GM03348 (cell line): ENCODE measurements at regions not wholly inside any gene's neighbourhood (a gene's known extent, or its start where the extent isn't known, plus 50 kb on each side); places are given as distances from the start of the nearest gene placed in this dataset.
A peak's percentile ranks its signal among the peaks of the same experiment; 100 is the strongest.
"Not testable (repeated sequence)": the region's sequence is repeated elsewhere in the genome, so short reads cannot be mapped to it uniquely, and the experiment has no call there.

Experiments used
- DNase-seq: peaks from one replicate; pipeline ENCODE4 v3.0.0; 2012; ENCODE audit warnings: low spot score

DNA sequence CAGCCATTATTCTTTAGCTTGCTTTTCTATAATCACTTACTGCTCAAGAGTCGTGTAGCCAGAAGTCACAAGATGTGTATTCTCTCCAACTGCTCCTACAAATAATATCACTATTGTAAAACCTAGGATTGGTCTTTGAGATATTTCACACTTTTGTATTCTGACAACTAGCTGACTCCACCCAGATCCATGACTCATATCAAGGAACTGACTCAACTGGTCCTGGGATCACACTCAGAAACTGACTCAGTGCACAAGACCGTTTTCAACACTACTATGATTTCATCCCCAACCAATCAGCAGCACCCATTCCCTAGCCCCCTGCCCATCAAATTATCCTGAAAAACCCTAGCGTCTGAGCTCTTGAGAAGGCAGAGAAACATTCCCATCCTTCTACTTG lies 56.5 kb upstream of the ORC5 start:
- DNase-seq, result no peak

DNA sequence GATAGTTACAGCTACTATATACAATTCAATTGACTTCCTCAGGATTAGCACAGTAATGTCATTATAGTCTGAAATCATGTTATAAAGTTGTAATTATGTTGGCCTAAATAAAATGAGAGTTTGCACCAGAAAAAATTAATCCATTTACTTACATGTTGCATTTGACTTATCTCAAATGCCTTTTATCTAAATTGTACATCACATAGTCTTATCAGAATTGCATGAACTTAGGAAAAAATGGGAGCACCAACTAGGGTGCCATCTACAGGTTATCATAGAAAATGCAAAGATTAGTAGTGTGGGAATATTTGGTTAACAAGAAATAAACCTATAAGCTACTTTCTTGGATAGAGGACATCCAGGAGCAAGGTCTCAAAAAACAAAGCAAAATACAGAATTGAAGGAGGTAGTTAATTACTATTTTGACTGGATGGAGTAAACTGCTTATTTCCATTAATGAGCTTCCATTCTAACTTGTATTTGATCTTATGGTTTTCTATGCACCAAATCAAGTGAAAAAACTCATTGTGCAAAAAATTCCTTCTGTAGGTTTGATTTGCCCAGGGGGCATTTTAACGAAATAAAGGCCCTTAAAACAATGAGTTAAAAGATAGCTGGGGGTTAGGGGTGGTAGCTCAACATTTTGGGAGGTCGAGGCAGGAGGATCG lies 60.0 kb upstream of the ORC5 start:
- peak; percentile 41 for DNase-seq

DNA sequence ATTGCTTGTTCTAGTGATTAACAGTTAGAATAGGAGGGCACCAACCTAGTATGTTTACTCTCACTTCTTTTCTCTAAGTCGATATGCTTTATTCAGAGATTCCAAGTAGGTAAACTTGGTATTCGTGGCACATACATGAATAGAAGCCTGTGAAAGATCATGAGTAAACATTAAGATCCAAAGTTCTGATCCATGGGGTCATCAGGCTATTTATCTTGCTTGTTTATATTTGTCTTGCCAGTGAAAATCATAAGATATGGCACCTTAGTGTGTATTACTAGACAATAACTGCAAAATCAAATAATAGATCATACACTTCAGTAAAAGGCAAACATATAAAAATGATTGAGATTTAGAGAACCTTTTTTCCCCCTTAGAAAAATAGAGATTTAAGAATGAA lies 56.5 kb upstream of the LHFPL3 start:
- DNase-seq, result no peak

DNA sequence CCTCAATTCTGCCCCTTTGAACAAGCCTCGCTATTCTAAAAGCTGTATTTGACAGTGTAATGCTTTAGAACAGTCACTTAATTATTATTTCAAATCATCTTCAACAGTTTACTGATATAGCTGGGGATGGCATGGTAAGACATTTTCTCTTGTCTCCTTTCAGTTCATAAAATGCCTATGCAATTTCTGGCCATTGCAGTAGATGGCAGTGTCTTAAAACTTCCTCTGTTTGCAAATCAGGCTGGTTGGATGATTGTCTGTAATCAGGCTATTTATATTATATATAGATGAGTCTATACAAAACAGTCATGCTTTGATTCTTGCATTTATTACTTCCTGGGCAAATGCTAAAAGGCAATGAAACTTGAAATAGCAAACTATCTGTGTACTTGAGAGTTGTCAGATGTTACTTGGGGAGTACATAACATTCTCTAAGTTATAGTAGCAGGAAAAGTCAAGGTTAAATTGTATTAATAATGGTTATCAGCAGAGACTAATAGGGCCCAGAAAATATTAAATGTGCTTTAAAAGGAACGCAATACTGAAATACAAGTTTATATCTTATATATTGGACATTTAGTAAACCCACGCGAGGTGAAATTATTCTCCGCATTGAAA lies 55.5 kb upstream of the LHFPL3 start:
- DNase-seq, result peak; percentile 43

DNA sequence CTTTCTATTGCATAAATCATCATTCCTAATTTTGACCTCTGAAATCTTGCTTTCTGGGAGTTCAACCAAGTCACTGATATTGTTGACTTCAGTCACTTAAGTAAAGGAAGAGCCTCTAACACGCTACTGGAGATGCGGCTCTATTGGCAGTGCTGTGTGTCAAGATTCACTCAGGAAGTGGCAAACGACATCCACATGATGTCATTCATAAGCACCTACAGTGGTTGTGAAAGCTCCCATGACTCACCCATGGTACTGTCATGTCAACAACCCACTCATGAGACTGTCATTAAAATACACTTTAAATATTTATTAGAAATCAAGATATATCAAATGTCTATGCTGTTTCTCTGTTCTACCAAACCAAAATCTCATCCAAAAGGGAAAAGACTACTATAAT lies 52.5 kb upstream of the LHFPL3 start:
- DNase-seq, result no peak

DNA sequence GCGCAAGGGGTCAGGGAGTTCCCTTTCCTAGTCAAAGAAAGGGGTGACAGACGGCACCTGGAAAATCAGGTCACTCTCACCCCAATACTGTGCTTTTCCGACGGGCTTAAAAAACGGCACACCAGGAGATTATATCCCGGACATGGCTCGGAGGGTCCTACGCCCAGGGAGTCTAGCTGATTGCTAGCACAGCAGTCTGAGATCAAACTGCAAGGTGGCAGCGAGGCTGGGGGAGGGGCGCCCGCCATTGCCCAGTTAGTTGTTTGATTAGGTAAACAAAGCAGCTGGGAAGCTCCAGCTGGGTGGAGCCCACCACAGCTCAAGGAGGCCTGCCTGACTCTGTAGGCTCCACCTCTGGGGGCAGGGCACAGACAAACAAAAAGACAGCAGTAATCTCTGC lies 51.7 kb upstream of the LHFPL3 start:
- not testable (repeated sequence) for DNase-seq
